Stimulated activated CD4-positive, alpha-beta T cell treated with anti-CD3 and anti-CD28 coated beads, Interleukin-15, amount 100 ng/mL, for 48 hours (primary cell): ENCODE measurements at regions not wholly inside any gene's neighbourhood (a gene's known extent, or its start where the extent isn't known, plus 50 kb on each side); places are given as distances from the start of the nearest gene placed in this dataset.

Experiments used
- DNase-seq, 2 donors: peaks; one replicate each; pipeline ENCODE4 v3.0.0-alpha.2; 2020; ENCODE audit warnings: low read depth in 2 of 2

DNA sequence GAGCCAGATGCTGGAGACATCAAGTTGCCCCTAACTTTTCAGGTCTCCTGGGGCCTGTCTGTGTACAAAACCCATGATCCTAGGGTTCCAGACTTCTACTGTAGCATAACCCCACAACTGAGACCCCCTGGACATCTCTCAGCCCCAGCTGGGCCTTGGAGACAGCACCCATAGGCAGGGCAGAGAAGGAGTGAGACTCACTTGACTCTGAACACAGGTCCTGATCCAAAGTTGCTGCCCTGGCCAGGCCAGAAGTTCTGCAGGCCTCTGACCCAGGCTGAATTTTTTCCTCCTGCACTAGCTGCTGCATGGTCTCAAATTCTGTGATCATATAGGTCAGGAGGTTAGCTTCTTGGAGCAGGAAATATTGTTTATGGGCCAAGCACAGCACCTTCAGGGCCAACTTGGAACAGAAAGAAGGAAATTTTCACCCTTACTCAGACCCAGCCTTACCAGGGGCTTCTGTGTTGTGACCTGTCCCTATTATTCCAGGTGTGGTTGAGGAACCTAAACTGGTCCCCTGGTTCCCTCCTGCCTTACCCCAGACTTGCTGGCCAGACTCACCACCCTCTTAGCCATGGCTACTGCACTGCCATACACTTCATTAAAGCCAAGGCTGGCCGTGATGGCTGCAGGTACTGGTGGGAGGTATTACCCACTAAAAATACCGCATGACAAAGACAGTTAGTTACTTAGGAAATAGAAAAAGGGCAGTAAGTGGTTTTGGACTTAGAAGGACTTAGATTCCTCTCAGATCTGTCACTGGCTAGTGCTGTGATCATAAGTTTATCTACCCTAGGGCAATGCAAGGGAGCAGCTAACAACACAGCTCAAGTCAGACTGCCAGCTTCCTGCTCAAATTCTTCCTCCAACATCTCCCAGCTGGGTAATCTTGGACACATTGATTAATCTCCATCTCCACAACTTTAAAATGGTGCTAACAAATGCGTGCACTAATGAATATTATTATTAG lies 2180.1 kb downstream of the TP53TG3F start:
- DNase-seq = no peak

DNA sequence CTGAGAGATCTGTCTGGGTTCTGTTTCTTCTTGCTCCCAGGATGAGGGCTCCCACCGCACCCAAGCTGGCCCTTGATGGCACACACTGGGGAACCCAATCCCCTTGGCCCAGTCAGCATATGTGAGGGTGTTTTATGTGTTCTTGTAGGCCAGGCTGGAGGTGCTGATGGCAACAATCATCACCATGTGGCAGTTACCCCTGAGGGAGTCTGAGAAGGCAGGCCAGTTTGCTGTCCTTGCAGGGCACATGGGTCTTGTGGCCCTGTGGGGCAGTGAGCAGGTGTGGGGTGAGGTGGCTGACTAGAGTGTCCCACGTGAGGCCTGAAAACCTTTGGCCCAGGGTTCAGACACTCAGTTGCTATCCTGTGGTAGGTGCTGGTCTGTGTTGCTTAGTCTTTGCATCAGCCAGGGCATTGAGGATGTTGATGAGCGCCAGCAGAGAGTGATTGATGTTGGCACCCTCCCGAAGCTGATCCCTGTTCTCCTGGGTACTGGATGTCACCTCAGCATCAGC lies 2183.0 kb downstream of the TP53TG3F start:
- no peak for DNase-seq

- DNase-seq = no peak
These were observed 2192.4 kb downstream of the TP53TG3F start for GRCh38 chr16:35651841-35652240.

DNA sequence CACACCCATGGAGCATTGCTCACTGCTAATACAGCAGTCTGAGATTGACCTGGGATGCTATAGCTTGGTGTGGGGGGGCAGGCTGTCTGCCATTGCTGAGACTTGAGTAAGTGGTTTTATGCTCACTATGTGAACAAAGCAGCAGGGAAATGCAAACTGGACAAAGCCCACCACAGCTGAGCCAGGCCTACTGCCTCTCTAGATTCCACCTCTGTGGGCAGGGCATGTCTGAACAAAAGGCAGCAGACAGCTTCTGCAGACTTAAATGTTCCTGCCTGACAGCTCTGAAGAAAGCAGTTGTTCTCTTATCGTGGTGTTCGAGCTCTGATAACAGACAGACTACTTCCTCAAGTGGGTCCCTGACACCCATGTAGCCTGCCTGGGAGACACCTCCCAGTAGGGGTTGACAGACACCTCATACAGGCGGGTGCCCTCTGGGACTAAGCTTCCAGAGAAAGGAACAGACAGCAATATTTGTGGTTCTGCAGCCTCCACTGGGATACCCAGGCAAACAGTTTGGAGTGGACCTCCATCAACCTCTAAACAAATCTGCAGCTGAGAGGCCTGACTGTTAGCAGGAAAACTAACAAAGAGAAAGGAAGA lies 2204.8 kb downstream of the TP53TG3F start:
- DNase-seq = no peak

- no peak for DNase-seq
These were observed 2225.7 kb downstream of the TP53TG3F start for GRCh38 chr16:35685085-35685484.

GRCh38 chr16:35686595-35686994 lies 2227.2 kb downstream of the TP53TG3F start:
- no peak for DNase-seq

GRCh38 chr16:35687071-35687470 lies 2227.7 kb downstream of the TP53TG3F start:
- no peak for DNase-seq

- no peak for DNase-seq
These were observed 2228.4 kb downstream of the TP53TG3F start for GRCh38 chr16:35687781-35688180.

GRCh38 chr16:35689764-35690163 lies 2230.4 kb downstream of the TP53TG3F start:
- DNase-seq = no peak

DNA sequence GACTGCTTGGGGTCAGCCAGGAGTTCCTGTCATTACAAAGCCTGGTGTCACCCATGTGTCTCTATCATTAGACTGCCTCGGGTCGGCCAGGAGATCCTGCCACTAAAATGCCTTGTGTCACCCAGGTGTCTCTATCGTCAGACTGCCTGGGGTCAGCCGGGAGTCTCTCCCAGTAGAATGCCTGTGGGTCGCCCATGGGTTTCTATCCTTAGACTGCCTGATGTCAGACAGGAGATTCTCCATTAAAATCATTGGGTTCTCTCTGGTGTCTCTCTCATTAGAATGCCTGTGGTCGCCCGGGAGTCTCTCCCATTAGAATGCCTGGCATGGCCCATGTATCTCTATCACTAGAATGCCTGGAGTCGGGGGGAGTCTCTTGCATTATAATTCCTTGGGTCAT lies 2231.0 kb downstream of the TP53TG3F start:
- no peak for DNase-seq

- no peak for DNase-seq
These were observed 2231.6 kb downstream of the TP53TG3F start for GRCh38 chr16:35691057-35691456.

DNA sequence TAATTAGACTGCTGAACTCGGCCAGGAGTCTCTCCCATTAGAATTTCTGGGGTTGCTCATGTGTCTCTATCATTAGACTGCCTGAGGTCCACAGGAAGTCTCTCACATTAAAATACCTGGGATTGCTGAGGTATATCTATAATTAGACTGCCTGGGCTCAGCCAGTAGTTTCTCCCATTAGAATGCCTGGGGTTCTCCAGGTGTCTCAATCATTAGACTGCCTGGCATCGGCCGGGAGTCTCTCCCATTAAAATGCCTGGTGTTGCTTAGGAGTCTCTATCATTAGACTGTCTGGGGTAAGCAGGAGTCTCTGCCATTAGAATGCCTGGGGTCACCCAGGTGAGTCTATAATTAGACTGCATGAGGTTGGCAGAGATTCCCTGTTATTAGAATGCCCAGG lies 2233.4 kb downstream of the TP53TG3F start:
- DNase-seq = no peak

DNA sequence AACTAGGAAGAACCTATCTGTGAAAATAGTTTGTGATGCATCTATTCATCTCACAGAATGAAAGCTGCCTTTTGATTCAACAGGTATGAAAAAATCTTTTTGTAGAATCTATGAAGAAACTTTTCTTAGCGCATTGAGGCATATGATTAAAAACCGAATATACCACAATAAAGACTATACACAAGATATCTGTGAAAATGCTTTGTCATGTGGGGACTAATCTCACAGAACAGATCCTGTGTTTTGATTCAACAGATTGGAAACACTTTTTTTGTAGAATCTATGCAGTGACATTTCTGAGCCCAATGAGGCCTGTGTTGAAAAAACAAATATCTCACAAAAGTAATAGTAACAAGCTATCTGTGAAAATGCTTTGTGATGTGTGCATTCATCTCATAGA lies 2247.5 kb downstream of the TP53TG3F start:
- DNase-seq = no peak

GRCh38 chr16:35711435-35711834 lies 2252.0 kb downstream of the TP53TG3F start:
- no peak for DNase-seq

GRCh38 chr16:35711958-35712357 lies 2252.5 kb downstream of the TP53TG3F start:
- no peak for DNase-seq

DNA sequence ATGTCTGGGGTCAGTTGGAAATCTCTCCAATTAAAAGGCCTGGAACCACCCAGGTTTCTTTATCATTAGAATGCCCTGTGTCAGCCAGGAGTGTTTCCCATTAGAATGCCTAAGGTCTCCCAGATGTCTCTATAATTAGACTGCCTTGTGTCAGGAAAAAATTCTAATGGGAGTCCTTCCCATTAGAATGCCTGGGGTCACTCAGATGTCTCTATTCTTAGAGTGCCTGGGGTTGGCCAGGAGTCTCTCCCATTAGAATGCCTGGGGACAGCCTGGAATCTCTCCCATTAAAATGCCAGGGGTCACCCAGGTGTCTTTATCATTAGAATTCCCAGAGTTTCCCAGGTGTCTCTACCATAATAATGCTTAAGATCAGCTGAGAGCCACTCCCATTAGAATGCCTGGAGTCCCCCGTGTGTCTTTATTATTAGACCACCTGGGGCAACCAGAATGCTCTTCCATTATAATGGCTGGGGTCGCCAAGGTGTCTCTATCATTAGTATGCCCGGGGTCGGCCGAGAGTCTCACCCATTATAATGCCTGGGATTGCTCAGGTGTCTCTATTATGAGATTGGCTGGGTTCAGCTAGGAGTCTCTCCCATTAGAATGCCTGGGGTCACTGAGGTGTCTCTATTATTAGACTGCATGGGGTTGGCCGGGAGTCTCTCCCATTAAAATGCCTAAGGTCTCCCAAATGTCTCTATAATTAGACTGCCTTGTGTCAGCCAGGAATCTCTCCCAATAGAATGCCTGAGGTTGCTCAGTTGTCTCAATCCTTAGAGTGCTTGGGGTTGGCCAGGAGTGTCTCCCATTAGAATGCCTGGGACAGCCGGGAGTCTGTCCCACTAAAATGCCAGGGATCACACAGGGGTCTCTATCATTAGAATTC lies 2254.6 kb downstream of the TP53TG3F start:
- DNase-seq = no peak

DNA sequence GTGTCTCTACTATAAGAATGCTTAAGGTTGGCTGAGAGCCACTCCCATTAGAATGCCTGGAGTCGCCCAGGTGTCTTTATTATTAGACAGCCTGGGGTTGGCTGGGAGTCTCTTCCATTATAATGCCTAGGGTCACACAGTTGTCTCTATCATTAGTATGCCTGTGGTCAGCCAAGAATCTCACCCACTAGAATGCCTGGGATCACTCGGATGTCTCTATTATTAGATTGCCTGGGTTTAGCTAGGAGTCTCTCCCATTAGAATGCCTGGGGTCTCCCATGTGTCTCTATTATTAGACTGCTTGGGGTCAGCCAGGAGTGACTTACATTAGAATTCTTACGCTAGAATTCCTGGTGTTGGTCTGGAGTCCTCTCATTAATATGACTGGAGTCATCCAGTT lies 2255.3 kb downstream of the TP53TG3F start:
- no peak for DNase-seq

- no peak for DNase-seq
These were observed 2265.1 kb downstream of the TP53TG3F start for GRCh38 chr16:35724551-35724950.

GRCh38 chr16:35725949-35726348 lies 2266.5 kb downstream of the TP53TG3F start:
- no peak for DNase-seq

- DNase-seq = no peak
These were observed 2270.8 kb downstream of the TP53TG3F start for GRCh38 chr16:35730251-35730650.

DNA sequence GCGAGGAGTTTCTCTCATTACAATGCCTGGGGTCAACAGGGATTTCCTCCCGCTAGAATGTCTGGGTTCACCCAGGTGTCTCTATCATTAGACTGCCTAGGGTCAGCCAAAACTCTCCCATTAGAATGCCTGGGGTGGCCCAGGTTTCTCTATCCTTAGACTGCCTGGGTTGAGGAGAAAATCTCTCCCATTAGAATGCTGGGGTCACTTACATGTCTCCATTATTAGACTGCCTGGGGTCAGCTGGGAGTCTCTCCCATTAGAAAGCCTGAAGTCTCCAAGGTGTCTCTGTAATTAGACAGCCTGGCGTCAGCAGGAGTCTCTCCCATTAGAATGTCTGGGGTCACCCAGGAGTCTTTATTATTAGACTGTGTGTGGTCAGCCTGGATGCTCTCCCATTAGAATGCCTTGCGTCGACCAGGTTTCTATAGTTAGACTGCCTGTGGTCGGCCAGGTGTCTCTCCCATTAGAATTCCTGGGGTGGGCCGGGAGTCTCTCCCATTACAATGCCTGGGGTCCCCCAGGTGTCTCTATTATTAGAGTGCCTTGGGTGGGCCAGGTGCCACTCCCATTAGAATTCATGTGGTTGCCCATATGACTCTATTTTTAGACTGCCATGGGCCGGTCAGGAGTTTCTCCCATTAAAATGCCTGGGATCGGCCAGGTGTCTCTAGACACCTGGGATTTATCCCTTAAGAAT lies 2272.1 kb downstream of the TP53TG3F start:
- DNase-seq = no peak
